ENCODE measurements at regions not wholly inside any gene's neighbourhood (a gene's known extent, or its start where the extent isn't known, plus 50 kb on each side); places are given as distances from the start of the nearest gene placed in this dataset.

- DNase-seq = no peak
Observed at GRCh38 chr4:113849771-113850170, 88.2 kb upstream of the CAMK2D start.

GRCh38 chr4:113847710-113848109 is 86.2 kb upstream of the CAMK2D start:
- no peak for DNase-seq

DNA sequence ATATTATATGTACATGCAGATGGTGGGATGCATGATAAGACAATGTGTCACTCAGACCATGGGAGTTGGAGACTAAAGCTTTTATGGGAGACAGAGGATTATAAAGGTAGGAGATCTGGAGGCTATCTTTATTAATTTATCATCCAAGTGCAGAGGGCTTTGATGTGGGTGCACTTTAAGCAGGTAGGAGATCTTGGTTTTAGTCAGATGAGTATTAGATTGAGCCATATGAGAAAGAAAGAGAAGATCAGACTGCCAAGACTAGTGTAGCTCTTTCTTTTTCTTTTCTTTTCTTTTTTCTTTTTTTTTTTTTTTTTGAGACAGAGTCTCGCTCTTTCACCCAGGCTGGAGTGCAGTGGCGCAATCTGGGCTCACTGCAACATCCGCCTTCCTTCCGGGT is 84.9 kb upstream of the CAMK2D start:
- DNase-seq = no peak

DNA sequence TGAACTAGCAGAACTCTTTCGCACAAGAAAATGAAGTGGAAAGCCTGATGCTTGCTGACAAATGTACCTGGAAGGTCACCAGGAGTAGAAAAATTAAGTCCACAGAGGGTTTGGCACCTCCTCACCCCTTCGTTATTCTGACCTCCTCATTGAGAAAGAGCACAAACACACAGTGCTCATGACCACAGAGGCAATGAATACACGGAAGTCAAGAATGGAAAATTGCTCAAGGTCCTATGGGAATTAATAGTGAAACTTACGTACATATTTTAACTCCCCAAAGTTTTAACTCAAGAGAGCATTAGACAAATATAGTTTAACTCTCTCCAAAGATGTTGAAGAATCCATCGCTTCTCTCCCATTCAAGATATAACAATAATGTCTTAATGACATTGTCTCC is 83.6 kb upstream of the CAMK2D start:
- no peak for DNase-seq

GRCh38 chr4:113844369-113844768 is 82.8 kb upstream of the CAMK2D start:
- no peak for DNase-seq

DNA sequence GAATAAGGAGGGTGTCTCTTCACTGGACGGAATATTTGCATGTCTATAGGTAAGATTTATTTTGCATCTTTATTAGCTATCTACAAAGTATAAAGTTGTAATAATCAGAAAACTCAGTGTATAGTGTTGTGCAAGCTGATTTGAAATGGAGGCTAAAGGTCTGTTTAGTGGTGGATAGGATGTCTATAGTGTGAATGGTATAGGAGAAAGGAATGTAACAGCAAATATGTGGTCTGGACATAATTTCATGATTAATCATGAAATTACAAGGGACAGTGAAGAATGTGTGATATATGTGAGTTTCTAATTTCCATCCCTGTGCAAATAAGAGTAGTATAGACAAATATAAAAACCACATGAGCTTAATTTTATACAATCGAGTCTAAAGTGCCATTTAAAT is 79.3 kb upstream of the CAMK2D start:
- no peak for DNase-seq

DNA sequence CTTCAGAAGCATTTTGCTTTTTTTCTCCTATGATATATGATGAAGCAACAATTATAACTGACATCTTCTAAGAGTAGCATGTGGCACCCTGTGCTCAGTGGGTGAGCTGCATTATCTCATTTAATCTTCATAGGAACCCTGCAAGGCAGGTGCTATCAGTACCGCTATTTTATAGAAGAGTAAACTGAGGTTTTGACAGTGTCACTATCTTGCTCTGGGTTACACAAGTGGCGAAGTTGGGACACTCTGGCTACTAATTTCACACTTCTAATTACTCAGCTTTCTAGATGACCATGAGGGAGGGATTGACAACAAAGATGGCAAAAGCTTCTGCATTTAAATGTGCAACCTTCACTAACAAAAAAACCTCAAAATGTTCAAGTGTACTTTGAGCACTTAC is 76.9 kb upstream of the CAMK2D start:
- DNase-seq = no peak

DNA sequence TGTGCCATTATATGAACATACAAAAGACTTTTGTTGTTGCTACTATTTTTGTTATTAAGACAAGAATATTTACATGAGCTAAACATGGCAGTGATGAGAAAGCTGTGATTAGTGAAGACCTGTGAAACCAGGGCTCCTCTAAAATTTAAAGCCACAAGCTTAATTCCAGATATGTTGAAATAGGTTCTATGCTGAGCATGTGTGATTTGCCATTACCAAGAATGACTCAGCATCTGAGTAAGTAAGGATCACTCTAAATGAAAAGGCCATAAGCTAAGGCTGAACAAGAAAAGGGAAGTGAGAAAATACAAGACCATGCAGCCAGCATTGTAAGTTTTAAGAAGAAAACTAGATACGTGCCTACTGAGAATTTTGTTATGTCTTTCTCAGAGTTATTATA is 75.9 kb upstream of the CAMK2D start:
- peak; percentile 64 for DNase-seq

GRCh38 chr4:113835005-113835404 is 73.5 kb upstream of the CAMK2D start:
- DNase-seq = no peak

DNA sequence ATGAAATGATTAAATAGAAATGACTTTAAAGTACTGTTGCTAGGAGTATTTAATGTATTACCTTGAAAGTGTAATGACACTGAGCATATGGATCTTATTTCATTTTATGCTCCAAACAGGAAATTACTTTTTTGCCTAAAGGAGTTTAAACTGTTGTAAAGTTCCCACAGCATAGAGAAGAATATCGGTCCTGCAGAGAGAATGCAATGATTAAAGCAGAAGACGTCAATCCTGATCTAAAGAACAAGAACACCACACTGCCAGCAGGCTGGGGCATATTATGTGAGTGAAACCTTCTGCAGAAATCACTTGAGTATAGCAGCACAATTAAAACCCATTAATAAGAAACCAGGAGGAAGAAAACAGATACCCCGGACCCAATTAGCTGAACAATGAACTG is 72.8 kb upstream of the CAMK2D start:
- no peak for DNase-seq

DNA sequence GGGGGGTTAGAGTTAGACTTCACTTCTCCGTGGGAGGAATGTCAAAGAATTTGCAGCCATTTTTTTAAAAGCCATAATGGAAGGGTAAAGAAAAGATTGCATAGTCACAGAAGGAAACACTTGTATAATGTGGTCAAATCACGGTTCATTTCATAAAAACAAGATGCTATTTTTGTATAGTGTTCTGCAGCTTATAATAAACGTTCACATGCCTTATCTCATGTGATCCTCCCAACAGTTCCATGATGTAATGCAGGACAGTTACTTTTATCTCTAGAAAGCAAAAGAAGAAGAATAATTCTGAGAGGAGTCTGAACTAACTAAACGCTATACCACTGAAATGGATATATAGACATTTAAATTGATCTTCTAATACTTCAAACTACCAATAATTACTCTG is 71.3 kb upstream of the CAMK2D start:
- DNase-seq = no peak

DNA sequence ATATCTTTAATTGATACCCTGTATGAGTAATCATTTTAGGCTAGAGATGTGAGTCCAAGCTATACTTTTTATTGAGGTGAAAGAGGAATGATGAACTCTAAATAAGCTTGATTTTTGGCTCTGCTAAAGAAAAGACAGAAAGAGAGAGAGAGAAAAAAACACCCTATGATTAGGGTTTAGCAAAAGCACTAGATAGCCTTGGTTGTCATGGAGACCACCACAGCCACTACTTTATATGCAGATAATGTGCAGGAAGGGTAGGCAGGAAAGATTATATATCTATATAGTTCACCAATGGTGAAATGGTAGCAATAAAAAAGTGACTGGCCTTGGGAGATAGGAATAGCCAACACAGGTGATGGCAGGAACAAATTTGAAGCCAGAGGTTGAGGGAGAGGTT is 69.9 kb upstream of the CAMK2D start:
- no peak for DNase-seq

DNA sequence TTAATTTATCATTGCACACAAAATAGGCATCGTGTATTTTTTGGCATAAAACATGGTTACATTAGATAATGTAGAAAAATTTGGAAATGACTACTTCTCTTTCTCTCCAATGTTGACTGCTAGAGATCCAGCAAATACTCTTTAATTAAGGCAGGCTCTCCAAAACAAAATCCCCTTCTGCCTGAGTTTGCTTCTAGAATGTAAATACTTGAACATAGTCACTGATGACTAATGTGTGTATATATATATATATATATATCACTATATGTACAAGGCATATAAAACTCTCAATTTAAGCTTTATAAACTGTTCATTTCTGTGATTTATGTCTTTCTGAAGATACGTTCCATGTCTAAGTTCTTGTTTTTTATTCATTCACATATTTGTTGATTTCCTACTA is 67.2 kb upstream of the CAMK2D start:
- DNase-seq = no peak

DNA sequence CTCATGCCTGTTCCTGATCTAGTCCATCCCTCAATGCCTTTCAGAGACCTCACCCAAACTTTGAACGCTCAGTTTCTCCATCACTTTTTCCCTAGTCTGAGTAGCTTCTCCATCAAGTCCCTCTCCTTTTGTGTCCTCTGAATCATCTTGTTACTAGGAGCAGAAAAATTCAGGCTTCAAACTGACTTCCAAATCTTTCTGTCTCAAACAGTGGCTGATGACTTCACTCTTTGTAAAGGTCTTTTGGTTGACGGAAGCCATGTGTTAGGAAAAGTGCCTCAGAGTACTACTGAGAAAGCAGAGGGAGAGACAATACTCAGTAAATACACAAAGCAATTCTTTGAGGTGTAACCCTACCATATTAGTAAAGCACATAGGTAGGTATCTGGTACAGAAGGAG is 65.7 kb upstream of the CAMK2D start:
- no peak for DNase-seq

DNA sequence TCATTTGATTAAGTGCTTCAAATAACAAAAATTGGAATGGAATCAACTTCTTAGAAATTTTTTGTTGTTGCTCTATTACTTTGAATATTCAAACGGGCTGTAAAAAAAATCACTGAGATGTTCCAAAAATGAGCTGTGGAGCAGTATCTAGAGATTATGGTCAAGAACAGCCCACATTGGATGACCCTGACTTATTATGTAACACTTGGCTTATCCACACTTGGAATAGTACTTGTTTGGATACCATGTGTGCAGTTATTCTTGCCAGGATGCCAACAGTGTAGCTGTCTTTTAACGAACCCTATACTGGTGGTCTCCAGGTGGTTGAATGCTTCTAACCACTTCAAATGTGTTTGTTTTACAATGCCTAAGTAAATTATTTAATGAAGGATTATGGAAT is 64.9 kb upstream of the CAMK2D start:
- DNase-seq = no peak

- DNase-seq = peak; percentile 65
Observed at GRCh38 chr4:113825272-113825671, 63.7 kb upstream of the CAMK2D start.

DNA sequence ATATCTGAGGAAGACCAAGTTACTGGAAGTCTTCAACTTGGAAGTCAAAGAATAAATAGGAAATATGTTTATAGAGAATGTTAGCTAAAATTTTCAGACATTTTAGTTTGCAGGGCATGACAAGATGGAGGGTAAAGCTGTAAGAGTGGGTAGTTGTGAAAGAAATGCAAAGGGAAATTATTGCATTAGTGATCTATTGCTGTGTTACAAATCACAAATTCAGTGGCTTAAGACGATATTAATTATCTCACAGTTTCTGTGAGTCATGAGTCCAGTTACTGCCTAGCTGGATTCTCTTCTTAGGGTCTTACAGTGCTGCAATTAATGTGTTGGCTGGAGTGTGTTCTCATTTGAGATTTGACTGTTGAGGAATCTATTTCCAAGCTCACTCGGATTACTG is 62.9 kb upstream of the CAMK2D start:
- DNase-seq = no peak

- DNase-seq = no peak
Observed at GRCh38 chr4:113823291-113823659, 61.7 kb upstream of the CAMK2D start.

- no peak for DNase-seq
Observed at GRCh38 chr4:113822555-113823290, 61.2 kb upstream of the CAMK2D start.

GRCh38 chr4:113821856-113822255 is 60.3 kb upstream of the CAMK2D start:
- DNase-seq = no peak

- no peak for DNase-seq
Observed at GRCh38 chr4:113820108-113820507, 58.6 kb upstream of the CAMK2D start.

DNA sequence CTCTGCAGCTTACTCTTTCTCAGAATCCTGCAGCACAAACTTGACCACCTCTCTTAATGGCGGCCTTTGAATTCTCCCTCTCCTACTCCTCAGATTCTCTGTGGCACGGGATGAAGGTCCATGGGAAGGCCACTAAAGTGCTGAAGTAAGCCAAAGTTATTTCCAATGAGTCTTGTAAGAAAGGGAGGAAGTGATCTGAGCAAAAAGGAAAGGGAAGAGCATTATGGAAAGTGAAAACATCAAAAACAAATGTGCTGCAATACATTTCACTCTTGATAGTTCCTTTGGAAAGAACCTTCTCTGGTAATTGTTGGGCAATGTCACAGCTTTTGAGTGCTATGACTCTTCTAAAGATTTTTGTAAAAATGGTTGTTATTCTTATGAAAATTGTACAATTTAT is 54.3 kb upstream of the CAMK2D start:
- no peak for DNase-seq

DNA sequence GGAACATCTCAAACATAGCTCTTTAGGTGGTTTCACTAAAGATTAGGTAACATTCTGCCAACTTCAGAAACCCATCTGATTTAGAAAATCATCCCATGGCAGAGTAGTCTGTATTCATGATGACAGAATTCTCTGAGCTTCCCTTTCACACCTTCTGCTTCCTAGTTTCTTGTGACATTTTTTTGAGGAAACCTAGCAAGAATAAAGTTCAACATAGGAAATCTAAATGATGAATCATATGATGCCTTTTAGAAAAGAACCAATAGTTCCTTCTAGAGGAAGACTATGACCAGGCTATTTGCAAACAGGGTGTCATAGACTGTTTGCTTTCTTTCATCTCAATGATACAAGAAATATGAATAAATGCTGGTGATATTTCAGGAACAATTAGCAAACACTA is 49.8 kb upstream of the CAMK2D start:
- no peak for DNase-seq

Measured in GDM1 (cell line).